Heart left ventricle (tissue), 13 donors: ENCODE measurements at regions not wholly inside any gene's neighbourhood (a gene's known extent, or its start where the extent isn't known, plus 50 kb on each side); places are given as distances from the start of the nearest gene placed in this dataset.

Experiments
- POLR2A ChIP-seq, 2 donors: fragments of 450-650 bp; IDR thresholded peaks; one replicate each; pipeline ENCODE4 v1.6.1; 2017; ENCODE audit warnings: antibody characterized with exemption in 2 of 2, mild to moderate bottlenecking in 2 of 2, moderate library complexity in 2 of 2
- TF ChIP-seq, protein P1 (sequence below), 12 donors: fragments of 200-600 bp; sonication (generic) in 4 of 12; IDR thresholded peaks; one replicate each; pipeline versions ENCODE4 v1.5.0 to v1.8.0; 2018 to 2022; ENCODE audit warnings: antibody characterized with exemption in 12 of 12, mild to moderate bottlenecking in 5 of 12
- donor health status: ischemic (EF 13 %, LVEDD 7.1; RV severe dilation, severe dysfunction).
- donor health status: DM: no; HTN: yes; CAD: no.
- donor health status: DM: no; HTN: no; CAD: no.
- donor health status: ischemic (EF 25% LVEDD 6.9; RV normal size, moderate dysfunction).
- donor health status: ischemic (EF 25% LVEDD 5.7; RV mildly dilated, moderate dysfunction).
- donor health status: ischemic (EF 35%, LVEDD 5.7; RV mildly dilated, moderate dysfunction).
- donor health status: nonischemic (EF 11% LVEDD 7.7; RV severe dilation, severe dysfunction).
- donor health status: DM: yes; HTN: yes; CAD: no.
- donor health status: PGD.
- donor health status: ischemic (EF 29% LVEDD 5.4; RV normal size, mild dysfunction).
- donor health status: nonischemic (EF 23%, LVEDD 6.1; RV moderate dilation, normal function).

- TF ChIP-seq, protein P1, sequence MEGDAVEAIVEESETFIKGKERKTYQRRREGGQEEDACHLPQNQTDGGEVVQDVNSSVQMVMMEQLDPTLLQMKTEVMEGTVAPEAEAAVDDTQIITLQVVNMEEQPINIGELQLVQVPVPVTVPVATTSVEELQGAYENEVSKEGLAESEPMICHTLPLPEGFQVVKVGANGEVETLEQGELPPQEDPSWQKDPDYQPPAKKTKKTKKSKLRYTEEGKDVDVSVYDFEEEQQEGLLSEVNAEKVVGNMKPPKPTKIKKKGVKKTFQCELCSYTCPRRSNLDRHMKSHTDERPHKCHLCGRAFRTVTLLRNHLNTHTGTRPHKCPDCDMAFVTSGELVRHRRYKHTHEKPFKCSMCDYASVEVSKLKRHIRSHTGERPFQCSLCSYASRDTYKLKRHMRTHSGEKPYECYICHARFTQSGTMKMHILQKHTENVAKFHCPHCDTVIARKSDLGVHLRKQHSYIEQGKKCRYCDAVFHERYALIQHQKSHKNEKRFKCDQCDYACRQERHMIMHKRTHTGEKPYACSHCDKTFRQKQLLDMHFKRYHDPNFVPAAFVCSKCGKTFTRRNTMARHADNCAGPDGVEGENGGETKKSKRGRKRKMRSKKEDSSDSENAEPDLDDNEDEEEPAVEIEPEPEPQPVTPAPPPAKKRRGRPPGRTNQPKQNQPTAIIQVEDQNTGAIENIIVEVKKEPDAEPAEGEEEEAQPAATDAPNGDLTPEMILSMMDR (IDR thresholded peaks at IDR 0.05) = no peak
- no peak for TF ChIP-seq POLR2A (IDR thresholded peaks at IDR 0.05)
These were observed 175.4 kb downstream of the SHOX start for GRCh38 chrX:805988-806387.
